GM12891 (cell line): ENCODE measurements at regions not wholly inside any gene's neighbourhood (a gene's known extent, or its start where the extent isn't known, plus 50 kb on each side); places are given as distances from the start of the nearest gene placed in this dataset.

Experiments
- POLR2A ChIP-seq: IDR thresholded peaks from 2 replicates; pipeline ENCODE4 v1.6.1; 2011; ENCODE audit warnings: low read depth, low read length, control low read depth
- POLR2AphosphoS5 ChIP-seq: IDR thresholded peaks from 2 replicates; pipeline ENCODE4 v1.6.1; 2011; ENCODE audit warnings: low read depth, low read length, control low read depth
- POU2F2 ChIP-seq: IDR thresholded peaks from 2 replicates; pipeline ENCODE4 v1.6.1; 2011; ENCODE audit warnings: low read depth, mild to moderate bottlenecking, control low read depth, low read length, moderate library complexity

- TF ChIP-seq POLR2A (no peak), POU2F2 (no peak), POLR2AphosphoS5 (no peak)
These were observed 1809.2 kb upstream of the ACO1 start for GRCh38 chr9:30575218-30575617.
